NCI-H510A treated with DMSO at 0.1 percent for 48 hours (cell line): ENCODE measurements at regions not wholly inside any gene's neighbourhood (a gene's known extent, or its start where the extent isn't known, plus 50 kb on each side); places are given as distances from the start of the nearest gene placed in this dataset.
"Not testable (repeated sequence)": the region's sequence is repeated elsewhere in the genome, so short reads cannot be mapped to it uniquely, and the experiment has no call there.

Experiments used
- DNase-seq: peaks from one replicate; lab custom pipeline; 2025; lab: John Stamatoyannopoulos, UW

- DNase-seq = no peak
Observed at GRCh38 chr4:167939863-167940616, 152.3 kb upstream of the ANXA10 start.

GRCh38 chr4:167943872-167944505 is 148.3 kb upstream of the ANXA10 start:
- DNase-seq = no peak

- no peak for DNase-seq
Observed at GRCh38 chr4:167944721-167945120, 147.6 kb upstream of the ANXA10 start.

- no peak for DNase-seq
Observed at GRCh38 chr4:167955006-167955405, 137.3 kb upstream of the ANXA10 start.

- no peak for DNase-seq
Observed at GRCh38 chr4:167956676-167957075, 135.7 kb upstream of the ANXA10 start.

GRCh38 chr4:167964766-167965373 is 127.5 kb upstream of the ANXA10 start:
- DNase-seq = no peak

- no peak for DNase-seq
Observed at GRCh38 chr4:167966143-167966542, 126.2 kb upstream of the ANXA10 start.

- no peak for DNase-seq
Observed at GRCh38 chr4:167973513-167973912, 118.8 kb upstream of the ANXA10 start.

GRCh38 chr4:167985565-167985964 is 106.8 kb upstream of the ANXA10 start:
- DNase-seq = no peak

- no peak for DNase-seq
Observed at GRCh38 chr4:167986044-167986443, 106.3 kb upstream of the ANXA10 start.

GRCh38 chr4:167987285-167987684 is 105.1 kb upstream of the ANXA10 start:
- no peak for DNase-seq

GRCh38 chr4:167989815-167990214 is 102.5 kb upstream of the ANXA10 start:
- DNase-seq = no peak

- not testable (repeated sequence) for DNase-seq
Observed at GRCh38 chr4:168008112-168008511, 84.2 kb upstream of the ANXA10 start.

- DNase-seq = no peak
Observed at GRCh38 chr4:168019019-168019651, 73.2 kb upstream of the ANXA10 start.

GRCh38 chr4:168019921-168020320 is 72.4 kb upstream of the ANXA10 start:
- DNase-seq = no peak

GRCh38 chr4:168021666-168022065 is 70.7 kb upstream of the ANXA10 start:
- DNase-seq = no peak

GRCh38 chr4:168028568-168028967 is 63.8 kb upstream of the ANXA10 start:
- DNase-seq = no peak

- DNase-seq = no peak
Observed at GRCh38 chr4:168028970-168029597, 63.3 kb upstream of the ANXA10 start.

GRCh38 chr4:168037676-168038075 is 54.7 kb upstream of the ANXA10 start:
- DNase-seq = no peak

- no peak for DNase-seq
Observed at GRCh38 chr4:168039593-168039992, 52.7 kb upstream of the ANXA10 start.
